Vagina (tissue), 2 donors: ENCODE measurements at regions not wholly inside any gene's neighbourhood (a gene's known extent, or its start where the extent isn't known, plus 50 kb on each side); places are given as distances from the start of the nearest gene placed in this dataset.

ENCODE experiments used
- CTCF ChIP-seq, 3 experiments: fragments of 450-650 bp in 2 of 3; fragments of 200-600 bp in 1 of 3; sonication (generic) in 1 of 3; IDR thresholded peaks; one replicate each; pipeline ENCODE4 v1.5.1; 2017 to 2019; ENCODE audit warnings: antibody characterized with exemption in 3 of 3, mild to moderate bottlenecking in 2 of 3, moderate library complexity in 2 of 3
- POLR2A ChIP-seq, 2 donors: fragments of 450-650 bp; IDR thresholded peaks; one replicate each; pipeline ENCODE4 v1.6.1; 2017; ENCODE audit warnings: antibody characterized with exemption in 2 of 2, mild to moderate bottlenecking in 2 of 2, moderate library complexity in 2 of 2
- POLR2AphosphoS5 ChIP-seq, 2 donors: sonication (generic); formaldehyde crosslinking; IDR thresholded peaks; one replicate each; pipeline ENCODE4 v1.9.0; 2017; ENCODE audit warnings: antibody characterized with exemption in 2 of 2, mild to moderate bottlenecking in 2 of 2, low read depth in 1 of 2; ENCODE audit not compliant: insufficient read depth in 1 of 2

GRCh38 chr6:112956696-112957535, 609.8 kb downstream of the RFPL4B start:
- TF ChIP-seq POLR2A (IDR thresholded peaks at IDR 0.05) (no peak), CTCF (IDR thresholded peaks at IDR 0.05) (no peak), POLR2AphosphoS5 (IDR thresholded peaks at IDR 0.05; ENCODE audit: insufficient read depth in 1 of 2, low read depth in 1 of 2) (no peak)
